ENCODE measurements at regions not wholly inside any gene's neighbourhood (a gene's known extent, or its start where the extent isn't known, plus 50 kb on each side); places are given as distances from the start of the nearest gene placed in this dataset.
A peak's percentile ranks its signal among the peaks of the same experiment; 100 is the strongest.
"Not testable (repeated sequence)": the region's sequence is repeated elsewhere in the genome, so short reads cannot be mapped to it uniquely, and the experiment has no call there.

DNA sequence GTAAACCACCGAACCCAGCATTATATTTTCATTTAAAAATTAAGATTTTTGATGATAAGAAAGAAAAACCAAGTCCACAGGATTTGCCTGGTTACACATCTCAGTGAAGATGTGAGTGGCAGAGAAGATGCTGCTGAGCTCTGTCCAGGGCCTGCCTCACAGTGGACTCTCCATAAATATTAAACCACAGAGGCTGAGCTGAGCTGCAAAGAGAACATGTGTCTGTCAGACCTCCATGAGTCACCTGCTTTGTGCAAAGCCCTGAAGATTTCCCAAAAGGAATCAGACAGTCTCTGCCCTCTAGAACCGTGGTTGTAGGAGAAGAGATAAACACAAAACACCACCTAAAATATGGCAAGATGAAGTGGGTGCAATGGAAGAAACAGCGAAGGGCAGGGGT, 127.2 kb upstream of the TSC22D1 start:
- intact Hi-C loops (cut with micrococcal nuclease) = no loop called here
- Mint-ChIP-seq H3K36me3 (ENCODE audit: low read depth) (no peaks in the 10 kb centered on the region), H3K4me3 (no peak overlapping the region), H3K4me1 (peaks cover 3% of the 10 kb centered on the region), H3K27me3 (peaks cover 24% of the 10 kb centered on the region), H3K27ac (no peak overlapping the region), H3K9me3 (no peaks in the 10 kb centered on the region)
- no peak for DNase-seq

DNA sequence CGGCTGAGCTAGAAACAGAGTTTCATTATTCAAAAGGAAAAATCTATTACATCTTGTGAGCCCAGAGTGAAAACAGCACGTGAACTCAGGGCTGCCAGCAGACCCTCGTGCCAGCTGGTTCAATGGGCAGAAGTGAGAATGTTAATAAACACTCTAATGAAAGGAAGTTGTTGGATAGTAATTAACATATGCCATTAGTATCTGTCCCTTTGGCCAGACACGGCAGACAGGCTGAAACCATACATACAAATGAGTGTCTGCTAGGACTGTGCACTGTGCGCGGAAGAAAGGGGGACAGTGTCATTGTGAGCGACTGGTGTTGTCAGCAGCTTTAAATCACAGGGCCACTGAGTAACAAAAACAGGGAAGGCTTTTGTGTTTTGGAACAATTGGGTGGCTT, 121.9 kb upstream of the TSC22D1 start:
- no peak for DNase-seq
- Mint-ChIP-seq H3K27ac (no peak overlapping the region), H3K4me1 (no peaks in the 10 kb centered on the region), H3K36me3 (ENCODE audit: low read depth) (no peaks in the 10 kb centered on the region), H3K4me3 (no peak overlapping the region), H3K27me3 (peaks cover 12% of the 10 kb centered on the region), H3K9me3 (no peaks in the 10 kb centered on the region)
- intact Hi-C loops (cut with micrococcal nuclease) = no loop called here

DNA sequence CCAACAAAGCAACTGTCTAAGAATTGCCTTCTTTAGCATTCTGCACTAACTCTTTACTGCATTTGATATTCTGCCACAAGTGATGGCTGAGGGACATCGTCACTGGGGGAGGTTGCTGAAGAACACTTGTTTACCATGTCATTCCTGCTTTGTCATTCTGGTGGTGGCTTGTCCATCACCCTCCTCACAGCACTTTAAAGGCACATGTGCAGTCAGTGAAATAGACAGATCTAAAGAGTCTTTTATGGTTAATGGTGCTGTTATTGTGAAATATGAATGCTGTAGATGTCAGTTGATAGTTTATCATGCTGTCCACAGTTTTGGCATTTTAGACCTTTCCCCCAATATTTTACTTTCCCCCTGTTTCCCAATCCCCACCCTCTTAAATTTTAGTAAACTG, 120.9 kb upstream of the TSC22D1 start:
- DNase-seq = no peak
- Mint-ChIP-seq H3K27ac (no peak overlapping the region), H3K9me3 (no peaks in the 10 kb centered on the region), H3K4me1 (no peaks in the 10 kb centered on the region), H3K27me3 (peaks cover 12% of the 10 kb centered on the region), H3K4me3 (no peak overlapping the region), H3K36me3 (ENCODE audit: low read depth) (no peaks in the 10 kb centered on the region)
- intact Hi-C loops (cut with micrococcal nuclease) = no loop called here

DNA sequence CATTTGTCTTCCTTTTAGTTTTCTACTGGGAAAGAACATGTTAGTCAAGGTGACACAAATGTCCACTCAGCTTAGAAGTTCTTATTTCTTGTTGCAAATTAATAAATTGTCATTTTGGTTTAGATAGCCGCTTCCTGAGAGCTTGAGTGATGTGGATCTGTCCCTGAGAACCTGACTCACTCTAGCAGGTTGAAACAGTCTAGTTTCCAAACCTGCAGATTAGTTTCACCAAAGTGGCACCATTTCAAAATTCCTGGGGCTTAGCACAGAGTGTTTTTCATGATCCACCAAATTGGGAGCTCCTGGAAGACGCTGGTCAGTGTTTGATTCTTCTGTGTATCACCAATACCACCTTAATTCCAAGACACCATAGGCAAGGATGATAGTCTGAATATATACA, 119.4 kb upstream of the TSC22D1 start:
- Mint-ChIP-seq H3K9me3 (no peaks in the 10 kb centered on the region), H3K27ac (no peak overlapping the region), H3K4me3 (no peak overlapping the region), H3K27me3 (peaks cover 12% of the 10 kb centered on the region), H3K4me1 (no peaks in the 10 kb centered on the region), H3K36me3 (ENCODE audit: low read depth) (no peaks in the 10 kb centered on the region)
- DNase-seq = no peak
- intact Hi-C loops (cut with micrococcal nuclease) = no loop called here

DNA sequence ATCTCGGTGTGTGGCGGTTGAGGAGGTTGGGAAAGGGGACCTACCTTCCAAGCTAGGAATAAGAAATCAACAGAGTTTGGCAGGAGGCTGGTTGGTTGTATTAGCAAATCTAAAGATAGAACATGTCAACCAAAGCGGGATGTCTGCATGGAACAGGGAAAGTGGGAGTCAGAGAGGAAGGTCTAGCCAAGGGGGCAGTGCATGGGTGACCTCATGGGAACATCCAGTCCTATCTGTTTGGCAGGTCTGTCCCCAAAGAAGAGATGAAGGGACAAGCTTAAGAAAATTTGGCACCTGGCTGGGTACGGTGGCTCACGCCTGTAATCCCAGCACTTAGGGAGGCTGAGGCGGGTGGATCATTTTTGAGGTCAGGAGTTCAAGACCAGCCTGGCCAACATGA, 118.7 kb upstream of the TSC22D1 start:
- H3K9me3 Mint-ChIP-seq = no peaks in the 10 kb centered on the region
- no peak for DNase-seq
- H3K27ac Mint-ChIP-seq = no peak overlapping the region
- no peak overlapping the region for H3K4me3 Mint-ChIP-seq
- no peaks in the 10 kb centered on the region for H3K36me3 Mint-ChIP-seq (ENCODE audit: low read depth)
- peaks cover 13% of the 10 kb centered on the region for H3K27me3 Mint-ChIP-seq
- intact Hi-C loops (cut with micrococcal nuclease) = no loop called here
- H3K4me1 Mint-ChIP-seq = no peaks in the 10 kb centered on the region

DNA sequence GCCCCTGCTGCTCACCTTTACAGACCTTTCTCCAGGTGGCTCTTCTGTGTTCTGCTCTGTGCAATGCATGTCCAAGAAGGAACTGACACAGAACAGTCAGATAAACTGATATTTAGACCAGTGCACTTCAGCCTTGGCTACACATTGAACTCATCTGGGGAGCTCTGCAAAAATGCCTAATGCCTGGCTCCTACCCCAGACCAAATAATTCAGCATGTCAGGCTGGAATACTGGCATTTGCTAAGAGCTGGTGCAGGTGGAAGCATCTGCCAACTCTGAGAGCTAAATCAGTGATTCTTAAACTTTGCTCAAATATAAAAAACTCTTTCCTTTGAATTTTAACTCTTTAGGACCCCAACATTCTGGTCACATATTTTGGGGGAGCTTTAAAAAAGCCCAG, 118.2 kb upstream of the TSC22D1 start:
- no peaks in the 10 kb centered on the region for H3K9me3 Mint-ChIP-seq
- H3K4me3 Mint-ChIP-seq = no peak overlapping the region
- peaks cover 15% of the 10 kb centered on the region for H3K27me3 Mint-ChIP-seq
- H3K4me1 Mint-ChIP-seq = peaks cover under 1% of the 10 kb centered on the region
- intact Hi-C loops (cut with micrococcal nuclease) = no loop called here
- DNase-seq = no peak
- H3K27ac Mint-ChIP-seq = no peak overlapping the region
- no peaks in the 10 kb centered on the region for H3K36me3 Mint-ChIP-seq (ENCODE audit: low read depth)

DNA sequence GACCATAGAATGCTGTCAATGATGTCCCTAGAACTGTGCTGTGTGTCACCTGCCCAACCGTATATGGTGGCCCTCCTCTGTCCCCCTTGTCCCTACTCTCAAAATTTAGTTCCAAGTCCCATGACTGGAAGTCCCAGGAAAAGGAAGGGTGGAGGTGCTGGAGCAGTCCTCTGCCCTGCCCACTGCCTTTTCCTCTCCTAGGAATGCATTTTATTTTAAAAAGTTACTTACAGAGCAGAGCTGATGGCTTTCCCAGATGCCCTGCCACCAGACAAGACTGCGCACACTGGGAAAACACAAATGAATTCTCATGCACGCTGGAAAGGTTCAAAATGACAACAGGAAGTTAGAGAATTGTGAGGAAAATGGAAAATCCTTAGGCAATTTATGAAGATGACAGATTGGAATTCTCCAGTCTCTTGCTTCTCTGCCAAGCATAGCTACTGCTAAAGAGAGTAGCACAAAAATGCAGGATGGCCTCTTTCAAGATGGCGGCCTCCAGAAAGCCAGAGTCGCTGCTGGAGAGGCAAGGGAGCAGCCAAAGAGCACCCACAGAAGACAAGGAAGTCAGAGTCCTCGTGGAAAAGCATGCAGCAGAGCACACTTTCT, 117.1 kb upstream of the TSC22D1 start:
- peaks cover 18% of the 10 kb centered on the region for H3K27me3 Mint-ChIP-seq
- intact Hi-C loops (cut with micrococcal nuclease) = no loop called here
- H3K27ac Mint-ChIP-seq = no peak overlapping the region
- H3K9me3 Mint-ChIP-seq = no peaks in the 10 kb centered on the region
- H3K4me1 Mint-ChIP-seq = peaks cover 3% of the 10 kb centered on the region
- no peak for DNase-seq
- H3K4me3 Mint-ChIP-seq = no peak overlapping the region
- no peaks in the 10 kb centered on the region for H3K36me3 Mint-ChIP-seq (ENCODE audit: low read depth)

DNA sequence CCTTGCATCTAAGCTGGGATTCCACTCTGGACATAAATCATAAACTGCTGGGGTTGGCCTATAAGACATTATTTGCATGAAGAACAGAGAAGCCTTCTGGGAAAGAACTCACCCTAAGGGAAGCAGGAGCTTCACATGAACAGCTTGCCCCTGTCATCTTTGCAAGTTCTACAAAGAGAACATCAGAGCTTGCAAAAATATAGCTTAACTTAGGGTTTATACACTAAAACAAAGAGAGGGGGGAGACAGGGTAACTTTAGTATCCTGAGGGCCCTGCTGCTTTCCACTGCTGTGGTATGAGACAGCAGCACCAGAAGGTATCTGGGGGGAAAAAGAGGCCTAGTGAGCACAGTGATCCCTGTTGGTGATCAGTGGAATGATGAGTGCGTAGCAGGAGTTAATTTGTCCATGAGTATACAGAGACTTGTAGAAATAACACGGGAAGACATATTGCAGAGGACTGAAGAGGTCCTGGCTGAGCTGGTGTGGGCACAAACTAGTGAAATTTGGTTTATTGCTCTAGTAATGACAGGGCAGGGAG, 116.1 kb upstream of the TSC22D1 start:
- H3K27me3 Mint-ChIP-seq = peaks cover 18% of the 10 kb centered on the region
- intact Hi-C loops (cut with micrococcal nuclease) = no loop called here
- peaks cover 3% of the 10 kb centered on the region for H3K4me1 Mint-ChIP-seq
- no peaks in the 10 kb centered on the region for H3K9me3 Mint-ChIP-seq
- DNase-seq = no peak
- H3K4me3 Mint-ChIP-seq = no peak overlapping the region
- no peaks in the 10 kb centered on the region for H3K36me3 Mint-ChIP-seq (ENCODE audit: low read depth)
- H3K27ac Mint-ChIP-seq = no peak overlapping the region

DNA sequence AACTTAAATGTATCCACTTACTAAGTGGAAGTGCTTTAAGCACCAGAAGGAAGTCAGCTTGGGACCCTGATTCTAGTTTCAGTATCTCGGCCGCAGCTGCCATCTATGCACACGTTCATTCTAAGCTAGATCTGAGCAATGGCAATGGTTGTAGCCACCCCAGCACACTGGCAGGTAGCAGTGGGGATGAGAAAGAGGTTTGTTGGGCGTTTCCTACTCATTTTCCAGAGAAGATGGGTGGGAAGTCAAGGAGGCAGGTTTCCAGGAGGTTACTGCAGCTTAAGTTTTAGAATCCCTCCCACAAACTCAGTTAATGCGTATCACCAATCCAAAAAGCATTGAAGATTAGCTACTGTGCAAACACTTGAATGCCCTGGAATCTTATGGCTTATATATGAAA, 114.2 kb upstream of the TSC22D1 start:
- intact Hi-C loops (cut with micrococcal nuclease) = no loop called here
- peaks cover 11% of the 10 kb centered on the region for H3K9me3 Mint-ChIP-seq
- H3K27me3 Mint-ChIP-seq = peaks cover 10% of the 10 kb centered on the region

DNA sequence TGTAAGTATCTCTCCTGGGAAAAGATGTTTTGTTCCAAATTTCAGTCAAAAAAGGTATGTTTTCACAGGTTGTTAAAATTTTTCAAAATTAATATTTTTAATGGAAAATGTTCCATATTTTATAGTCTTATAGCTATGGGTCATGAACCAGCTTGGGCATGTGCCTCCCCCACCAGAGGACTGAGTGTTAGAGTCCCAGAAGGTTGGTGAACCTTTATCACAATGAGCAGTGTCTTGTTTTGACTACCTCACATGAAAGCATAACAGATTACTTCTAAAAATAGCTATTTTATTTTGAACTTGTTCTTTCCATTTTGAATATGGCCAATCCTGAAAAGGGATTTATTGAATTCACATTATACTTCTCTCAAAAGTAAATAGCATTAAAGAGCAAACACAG, 112.5 kb upstream of the TSC22D1 start:
- no peak overlapping the region for H3K4me3 Mint-ChIP-seq
- peaks cover 17% of the 10 kb centered on the region for H3K4me1 Mint-ChIP-seq
- peaks cover 6% of the 10 kb centered on the region for H3K27me3 Mint-ChIP-seq
- H3K9me3 Mint-ChIP-seq = peaks cover 11% of the 10 kb centered on the region
- intact Hi-C loops (cut with micrococcal nuclease) = no loop called here
- H3K27ac Mint-ChIP-seq = no peak overlapping the region
- H3K36me3 Mint-ChIP-seq (ENCODE audit: low read depth) = no peaks in the 10 kb centered on the region
- no peak for DNase-seq

More for the DNA sequence above, 114.2 kb upstream of the TSC22D1 start:
- DNase-seq = no peak
- Mint-ChIP-seq H3K4me3 (no peak overlapping the region), H3K4me1 (peaks cover 17% of the 10 kb centered on the region), H3K27ac (no peak overlapping the region), H3K36me3 (ENCODE audit: low read depth) (no peaks in the 10 kb centered on the region)

DNA sequence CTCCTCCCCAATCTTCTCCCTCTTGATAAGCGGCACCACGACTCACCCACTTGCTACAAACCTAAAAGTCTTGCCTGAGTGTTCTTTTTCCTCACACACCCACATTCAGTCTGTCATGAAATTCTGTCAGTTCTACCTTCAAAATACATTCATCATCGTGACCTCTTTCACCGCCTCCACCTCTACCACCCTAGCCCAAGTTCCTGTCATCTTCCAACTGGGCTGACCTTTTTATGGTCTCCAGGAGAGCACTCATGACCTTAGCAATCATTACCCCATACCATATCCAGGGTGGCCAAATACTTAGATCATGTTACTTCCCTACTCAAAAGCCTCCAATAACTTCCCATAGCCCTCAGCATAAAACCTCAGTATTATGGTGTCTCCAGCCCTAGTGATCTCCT, 110.4 kb upstream of the TSC22D1 start:
- intact Hi-C loops (cut with micrococcal nuclease) = no loop called here
- H3K27ac Mint-ChIP-seq = peak overlapping the region; percentile 6
- H3K4me1 Mint-ChIP-seq = peaks cover 17% of the 10 kb centered on the region
- H3K4me3 Mint-ChIP-seq = peak overlapping the region; percentile 2
- no peak for DNase-seq
- H3K9me3 Mint-ChIP-seq = peaks cover 11% of the 10 kb centered on the region
- H3K27me3 Mint-ChIP-seq = peaks cover 6% of the 10 kb centered on the region
- no peaks in the 10 kb centered on the region for H3K36me3 Mint-ChIP-seq (ENCODE audit: low read depth)

DNA sequence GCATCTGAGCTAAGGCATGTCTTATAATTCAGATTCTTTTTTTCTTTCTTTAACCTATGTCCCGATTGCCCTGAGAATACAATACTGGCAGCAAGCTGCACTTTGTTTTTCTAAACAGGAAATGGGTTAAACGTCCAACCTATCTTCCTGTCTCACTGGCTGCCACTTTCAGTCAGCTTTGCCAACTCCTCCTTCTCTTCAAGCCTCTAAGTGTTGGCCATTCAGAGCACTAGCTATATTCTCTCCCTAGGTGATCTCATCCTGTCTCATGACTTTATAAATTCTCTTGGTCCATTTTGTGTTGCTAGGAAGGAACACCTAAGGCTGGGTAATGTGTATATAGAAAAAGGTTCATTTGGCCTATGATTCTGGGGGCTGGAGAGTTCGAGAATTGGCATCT, 109.5 kb upstream of the TSC22D1 start:
- intact Hi-C loops (cut with micrococcal nuclease) = no loop called here
- DNase-seq = no peak
- Mint-ChIP-seq H3K4me1 (peaks cover 17% of the 10 kb centered on the region), H3K9me3 (peaks cover 11% of the 10 kb centered on the region), H3K36me3 (ENCODE audit: low read depth) (no peaks in the 10 kb centered on the region), H3K27ac (no peak overlapping the region), H3K27me3 (peaks cover 6% of the 10 kb centered on the region), H3K4me3 (no peak overlapping the region)

DNA sequence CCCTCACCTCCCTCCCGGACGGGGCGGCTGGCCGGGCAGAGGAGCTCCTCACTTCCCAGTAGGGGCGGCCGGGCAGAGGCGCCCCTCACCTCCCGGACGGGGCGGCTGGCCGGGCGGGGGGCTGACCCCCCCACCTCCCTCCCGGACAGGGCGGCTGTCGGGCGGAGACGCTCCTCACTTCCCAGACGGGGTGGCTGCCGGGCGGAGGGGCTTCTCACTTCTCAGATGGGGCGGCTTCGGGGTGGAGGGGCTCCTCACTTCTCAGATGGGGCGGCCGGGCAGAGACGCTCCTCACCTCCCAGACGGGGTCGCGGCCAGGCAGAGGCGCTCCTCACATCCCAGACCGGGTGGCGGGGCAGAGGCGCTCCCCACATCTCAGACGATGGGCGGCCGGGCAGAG, 106.3 kb upstream of the TSC22D1 start:
- H3K4me3 Mint-ChIP-seq; H3K36me3 Mint-ChIP-seq (ENCODE audit: low read depth); H3K27me3 Mint-ChIP-seq; DNase-seq; H3K27ac Mint-ChIP-seq; intact Hi-C loops (cut with micrococcal nuclease): not testable (repeated sequence)
- Mint-ChIP-seq H3K4me1 (peaks cover 14% of the 10 kb centered on the region), H3K9me3 (peaks cover 15% of the 10 kb centered on the region)

DNA sequence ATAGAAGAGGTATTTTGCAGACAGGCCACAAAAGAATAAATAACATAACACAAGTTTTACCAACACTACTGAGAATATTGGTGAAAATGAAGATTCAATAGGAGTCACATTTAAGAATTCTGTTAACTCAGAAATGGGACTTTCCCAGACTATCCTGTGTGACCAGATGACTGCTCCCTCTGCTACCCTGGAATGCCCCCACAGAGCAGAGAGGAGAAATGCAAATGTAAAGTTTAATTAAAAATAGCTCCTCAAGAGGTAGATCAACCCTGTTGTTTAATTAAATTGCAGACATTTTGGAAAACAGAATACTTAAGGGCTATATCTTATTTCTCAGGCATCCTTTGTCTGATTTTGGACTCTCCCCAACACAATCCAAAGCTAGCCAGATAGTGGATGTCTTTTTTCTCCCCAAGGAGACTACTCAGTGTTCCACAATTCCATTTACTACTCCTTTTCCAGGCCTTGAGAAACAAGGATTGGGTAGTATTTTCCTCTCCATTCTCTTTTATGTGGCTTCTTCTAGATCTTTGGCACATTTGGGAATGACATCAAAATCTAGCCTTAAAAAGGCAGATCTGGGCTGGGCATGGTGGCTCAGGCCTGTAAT, 104.7 kb upstream of the TSC22D1 start:
- Mint-ChIP-seq H3K27ac (no peak overlapping the region), H3K9me3 (peaks cover 9% of the 10 kb centered on the region), H3K27me3 (peaks cover 2% of the 10 kb centered on the region), H3K4me1 (peaks cover 5% of the 10 kb centered on the region), H3K36me3 (ENCODE audit: low read depth) (no peaks in the 10 kb centered on the region), H3K4me3 (no peak overlapping the region)
- intact Hi-C loops (cut with micrococcal nuclease) = no loop called here
- no peak for DNase-seq

DNA sequence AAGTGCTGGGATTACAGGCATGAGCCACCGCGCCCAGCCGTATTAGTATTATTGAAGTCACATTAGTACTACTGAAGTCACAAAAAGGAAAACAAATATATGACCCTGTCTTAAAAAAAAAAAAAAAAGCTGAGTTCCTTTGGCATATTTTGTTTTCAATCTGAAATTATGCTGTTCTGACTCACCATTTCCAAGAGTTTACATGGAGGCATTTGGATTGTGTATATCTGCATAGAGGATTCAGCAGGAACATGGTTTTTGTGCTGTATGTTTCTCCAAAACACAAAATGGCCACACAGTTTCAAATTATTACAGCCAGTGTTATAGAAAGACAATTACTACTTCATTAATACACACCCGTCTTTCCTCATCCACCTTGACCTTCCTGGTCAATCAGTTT, 103.5 kb upstream of the TSC22D1 start:
- Mint-ChIP-seq H3K36me3 (ENCODE audit: low read depth) (no peaks in the 10 kb centered on the region), H3K4me1 (no peaks in the 10 kb centered on the region), H3K4me3 (no peak overlapping the region), H3K27ac (no peak overlapping the region), H3K27me3 (peaks cover 2% of the 10 kb centered on the region), H3K9me3 (peaks cover 4% of the 10 kb centered on the region)
- no peak for DNase-seq
- intact Hi-C loops (cut with micrococcal nuclease) = no loop called here

Measured in activated CD4-positive, alpha-beta T cell treated with anti-CD3 and anti-CD28 coated beads, Interleukin-2, amount 10 ng/mL, durations not matched to agents 24 days and 14 days (primary cell).